ENCODE measurements at regions not wholly inside any gene's neighbourhood (a gene's known extent, or its start where the extent isn't known, plus 50 kb on each side); places are given as distances from the start of the nearest gene placed in this dataset.

DNA sequence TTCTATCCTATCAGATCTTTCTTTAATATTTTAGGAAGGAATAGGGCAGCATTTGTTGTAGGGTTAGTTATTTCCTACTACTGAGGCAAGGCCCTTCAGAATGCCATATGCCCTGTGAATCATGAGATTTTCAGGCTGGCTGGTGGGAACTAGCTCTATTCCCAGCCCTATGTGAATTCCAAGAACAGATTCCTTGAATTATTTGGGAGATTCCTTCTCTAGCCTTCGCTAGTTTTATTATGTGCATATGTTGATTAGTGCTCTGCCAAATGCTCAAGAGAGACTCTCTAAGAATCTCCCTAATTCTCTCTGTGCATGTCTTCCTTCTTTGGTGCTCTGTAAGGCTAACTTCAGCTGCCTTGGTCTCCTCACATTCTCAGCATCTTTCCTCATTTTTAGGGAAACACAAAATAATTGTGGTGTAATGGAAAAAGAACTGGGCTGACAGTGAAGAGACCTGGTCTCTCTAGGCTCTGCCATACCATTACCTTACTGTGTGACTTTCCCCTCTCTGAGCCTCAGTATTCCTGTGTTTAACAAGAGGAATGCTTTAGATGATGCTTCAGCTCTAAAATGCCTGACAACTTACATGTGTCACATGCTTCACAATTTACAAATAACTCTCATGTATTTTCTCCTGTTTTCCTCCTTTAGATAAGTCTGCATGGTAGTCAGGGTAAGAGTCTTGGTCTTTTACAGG lies 79.7 kb downstream of the VMA21 start:
- Mint-ChIP-seq H3K36me3 (no peaks in the 10 kb centered on the region), H3K4me1 (no peaks in the 10 kb centered on the region), H3K4me3 (no peak overlapping the region), H3K27ac (no peak overlapping the region), H3K9me3 (peaks cover 0 to 6% of the 10 kb centered on the region in 2 donors), H3K27me3 (peaks cover 0 to 6% of the 10 kb centered on the region in 2 donors)
- no peak for DNase-seq
- no peak for ATAC-seq (replicated peaks)

DNA sequence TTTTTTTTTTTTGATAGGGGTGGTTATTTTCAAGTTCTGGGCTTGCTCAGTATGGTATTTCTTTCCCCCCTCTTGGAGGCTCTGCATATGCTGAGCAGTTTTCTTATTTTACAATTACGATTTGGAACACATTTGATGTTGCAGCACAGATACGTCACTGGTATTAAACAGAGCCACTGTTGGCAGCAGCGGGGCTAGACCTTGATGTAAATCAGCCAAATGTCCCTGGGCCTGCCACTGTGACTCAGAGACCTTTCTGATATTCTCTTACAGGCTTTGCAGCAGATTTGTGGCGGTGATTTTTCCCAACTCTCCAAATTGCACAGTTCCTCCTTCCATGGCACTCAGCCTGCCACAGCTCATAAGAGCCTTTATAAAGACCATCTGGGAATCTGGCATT lies 81.1 kb downstream of the VMA21 start:
- Mint-ChIP-seq H3K27me3 (peaks cover 0 to 6% of the 10 kb centered on the region in 2 donors), H3K4me1 (no peaks in the 10 kb centered on the region), H3K9me3 (no peaks in the 10 kb centered on the region), H3K4me3 (no peak overlapping the region), H3K36me3 (no peaks in the 10 kb centered on the region), H3K27ac (no peak overlapping the region)
- ATAC-seq (replicated peaks) (no peak), DNase-seq (no peak)

DNA sequence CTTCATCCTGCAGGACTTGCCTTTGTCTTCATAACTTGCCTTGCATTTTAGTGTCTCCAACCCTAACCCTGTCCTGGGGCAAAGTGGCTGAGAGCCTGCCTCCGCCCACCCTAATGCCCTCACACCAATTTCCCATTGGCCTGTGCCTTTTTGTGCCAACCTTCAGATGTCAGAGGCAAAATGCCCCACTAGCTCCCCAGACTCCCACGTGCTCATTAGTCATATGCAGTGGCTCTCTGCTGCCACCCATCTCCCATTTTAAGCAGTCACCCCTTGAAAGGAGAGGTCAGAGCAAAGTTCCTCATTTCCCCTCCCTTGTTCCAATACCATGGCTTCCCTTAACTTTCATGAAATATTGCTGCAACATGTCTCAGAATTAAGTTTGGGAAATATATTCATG lies 74.8 kb upstream of the PASD1 start:
- Mint-ChIP-seq H3K36me3 (no peaks in the 10 kb centered on the region), H3K9me3 (peaks cover 0 to 2% of the 10 kb centered on the region in 2 donors), H3K4me1 (peaks cover 0 to 5% of the 10 kb centered on the region in 2 donors), H3K27me3 (peaks cover 0 to 3% of the 10 kb centered on the region in 2 donors), H3K4me3 (no peak overlapping the region), H3K27ac (no peak overlapping the region)
- ATAC-seq (replicated peaks) (peak; percentile 58 to 67), DNase-seq (no peak)

DNA sequence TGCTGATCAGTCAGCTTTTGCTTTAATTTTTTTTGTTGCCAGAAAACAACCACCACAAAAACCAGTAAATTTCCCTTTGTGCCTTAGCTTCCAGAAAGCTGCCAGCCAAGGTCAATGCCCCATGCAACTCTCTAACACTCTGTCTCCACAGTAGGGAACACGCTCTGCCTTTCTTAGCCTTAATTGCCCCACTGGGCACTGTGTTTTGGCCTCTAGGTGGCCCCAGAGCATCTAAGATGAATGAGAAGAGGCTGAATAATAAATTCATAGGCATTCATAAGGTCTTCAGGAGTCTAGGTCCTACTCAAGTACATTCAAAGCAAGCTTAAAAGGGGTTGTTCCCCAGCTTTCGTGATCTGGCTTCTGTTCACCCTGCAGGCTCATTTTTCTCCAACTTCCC lies 57.7 kb upstream of the PASD1 start:
- no peaks in the 10 kb centered on the region for H3K4me1 Mint-ChIP-seq
- H3K36me3 Mint-ChIP-seq = no peaks in the 10 kb centered on the region
- peaks cover 0 to 6% of the 10 kb centered on the region in 2 donors for H3K27me3 Mint-ChIP-seq
- no peak overlapping the region for H3K4me3 Mint-ChIP-seq
- no peaks in the 10 kb centered on the region for H3K9me3 Mint-ChIP-seq
- DNase-seq = no peak
- H3K27ac Mint-ChIP-seq = no peak overlapping the region
- ATAC-seq (replicated peaks) = no peak

DNA sequence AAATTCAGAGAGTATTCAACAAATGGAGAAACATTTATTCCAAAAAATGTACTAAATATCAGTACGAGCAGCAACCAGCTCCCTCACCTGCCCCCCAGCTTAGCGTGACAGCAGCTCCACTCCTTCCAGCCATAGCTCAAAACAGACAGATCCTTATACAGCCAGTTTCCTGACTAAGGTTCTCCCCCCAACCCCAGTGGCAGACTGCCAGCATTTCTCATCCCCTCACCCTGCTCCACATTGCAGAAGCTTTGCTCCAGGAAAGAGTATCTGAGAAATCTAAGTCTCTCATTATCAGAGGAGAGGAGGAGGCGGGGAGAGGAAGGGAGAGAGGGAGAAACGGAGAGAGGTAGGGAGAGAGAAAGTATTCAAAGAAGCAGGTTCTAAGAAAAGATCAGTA lies 53.3 kb upstream of the PASD1 start:
- Mint-ChIP-seq H3K4me3 (no peak overlapping the region), H3K27ac (no peak overlapping the region), H3K9me3 (peaks cover 2 to 3% of the 10 kb centered on the region in 2 donors), H3K36me3 (no peaks in the 10 kb centered on the region), H3K4me1 (no peaks in the 10 kb centered on the region), H3K27me3 (peaks cover 0 to 6% of the 10 kb centered on the region in 2 donors)
- ATAC-seq (replicated peaks) (no peak), DNase-seq (no peak)

DNA sequence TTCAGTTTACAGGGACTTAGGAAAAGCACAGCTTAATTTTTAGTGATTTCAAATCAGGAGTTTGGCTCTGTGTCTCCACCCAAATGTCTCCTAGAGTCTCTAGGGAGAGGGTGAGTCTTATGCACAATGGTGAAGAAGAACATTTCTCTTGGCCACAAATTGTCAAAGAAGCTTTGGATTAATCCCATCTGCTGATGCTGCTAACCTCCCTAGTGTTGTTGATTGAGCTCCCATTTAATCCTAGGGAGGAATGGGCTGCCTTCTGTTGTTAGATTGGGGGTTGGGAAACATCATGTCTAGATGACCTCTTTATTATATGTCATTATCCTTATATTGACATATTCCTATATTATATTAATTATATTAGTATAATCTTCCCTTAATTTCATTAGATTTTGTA lies 50.0 kb upstream of the PASD1 start:
- H3K27ac Mint-ChIP-seq = no peak overlapping the region
- ATAC-seq (replicated peaks) = no peak
- H3K27me3 Mint-ChIP-seq = no peaks in the 10 kb centered on the region
- no peaks in the 10 kb centered on the region for H3K36me3 Mint-ChIP-seq
- H3K9me3 Mint-ChIP-seq = peaks cover 3% of the 10 kb centered on the region in 2 donors
- H3K4me1 Mint-ChIP-seq = no peaks in the 10 kb centered on the region
- DNase-seq = no peak
- no peak overlapping the region for H3K4me3 Mint-ChIP-seq

Measured in stimulated activated naive B cell treated with anti-CD40 and anti-IgM and Interleukin-4, amounts not matched to agents 10 μg/mL and 1 μg/mL and 100 μg/mL, for 72 hours (primary cell).